ENCODE measurements at regions not wholly inside any gene's neighbourhood (a gene's known extent, or its start where the extent isn't known, plus 50 kb on each side); places are given as distances from the start of the nearest gene placed in this dataset.

DNA sequence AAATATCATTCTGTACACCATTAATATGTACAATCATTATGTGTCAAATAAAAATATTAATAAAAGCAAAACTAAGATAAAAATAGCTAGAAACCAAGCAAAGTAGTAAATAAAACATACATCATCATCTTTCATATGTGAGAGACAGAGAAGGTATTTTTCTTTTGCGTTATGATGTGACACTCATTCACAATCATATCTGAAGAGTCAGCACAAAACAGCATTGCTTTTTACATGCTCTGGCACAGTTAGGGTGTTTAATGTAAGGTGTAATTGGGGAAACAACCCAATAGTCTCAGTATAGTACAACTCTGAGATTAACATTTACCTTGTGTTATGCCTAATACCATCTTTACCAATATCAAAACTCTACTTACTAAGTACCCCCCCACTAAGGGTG lies 376.6 kb downstream of the TMA16 start:
- DNase-seq (ENCODE audit: low read depth in 2 of 2) = no peak

DNA sequence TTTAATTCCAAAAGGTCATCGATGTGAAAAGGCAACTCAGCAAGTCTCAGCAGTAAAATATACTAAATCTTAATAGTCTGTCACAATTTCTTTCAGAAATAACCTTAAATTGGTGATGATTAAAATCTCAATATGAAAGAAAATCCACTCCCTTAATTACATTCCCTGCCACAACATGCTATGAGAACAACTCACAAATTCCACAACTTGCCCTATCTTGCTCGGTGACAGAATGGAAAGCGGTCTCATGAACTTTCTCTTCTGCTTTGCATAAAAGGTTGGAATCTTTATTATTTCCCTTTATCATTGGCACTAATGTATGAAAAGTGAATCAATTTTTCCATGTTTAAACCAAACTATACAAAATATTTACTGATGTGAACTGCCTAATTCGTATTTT lies 380.8 kb downstream of the TMA16 start:
- no peak for DNase-seq (ENCODE audit: low read depth in 2 of 2)

DNA sequence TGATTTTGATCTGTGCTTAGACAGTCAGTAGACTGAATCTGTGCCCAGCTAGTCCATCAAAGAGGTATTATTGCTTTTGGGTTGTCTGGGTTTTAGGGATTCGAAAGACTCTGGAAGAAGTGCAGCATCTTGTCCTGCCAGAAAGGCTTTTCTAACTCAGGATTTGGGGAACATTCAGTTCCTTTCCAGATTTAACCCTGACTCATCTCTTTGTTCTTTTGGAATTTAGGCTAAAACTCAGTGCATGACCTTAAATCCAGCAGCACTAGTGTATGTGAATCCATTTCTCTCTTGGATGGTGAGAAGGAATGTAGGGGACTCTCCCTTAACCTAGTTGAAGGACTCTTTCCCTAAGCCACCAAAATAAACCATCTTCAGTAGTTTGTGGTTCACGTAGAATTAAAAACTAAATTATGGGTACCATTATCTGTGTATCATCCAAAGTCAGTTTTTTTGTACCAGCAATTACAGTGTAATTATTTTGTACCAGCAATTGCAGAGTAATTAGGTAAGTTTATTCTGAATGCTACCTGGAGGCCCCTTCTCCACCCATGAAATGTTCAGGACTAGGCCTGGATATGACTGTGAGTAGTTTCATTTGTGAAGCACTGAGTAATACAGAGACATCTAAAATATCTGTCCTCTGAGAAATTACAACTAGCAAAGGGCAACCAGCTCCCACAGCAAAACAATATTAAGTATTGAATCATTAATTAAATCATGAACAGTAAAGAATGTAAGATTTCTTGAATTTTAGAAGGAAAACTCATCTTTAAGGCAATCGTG lies 384.0 kb downstream of the TMA16 start:
- DNase-seq (ENCODE audit: low read depth in 2 of 2) = no peak

DNA sequence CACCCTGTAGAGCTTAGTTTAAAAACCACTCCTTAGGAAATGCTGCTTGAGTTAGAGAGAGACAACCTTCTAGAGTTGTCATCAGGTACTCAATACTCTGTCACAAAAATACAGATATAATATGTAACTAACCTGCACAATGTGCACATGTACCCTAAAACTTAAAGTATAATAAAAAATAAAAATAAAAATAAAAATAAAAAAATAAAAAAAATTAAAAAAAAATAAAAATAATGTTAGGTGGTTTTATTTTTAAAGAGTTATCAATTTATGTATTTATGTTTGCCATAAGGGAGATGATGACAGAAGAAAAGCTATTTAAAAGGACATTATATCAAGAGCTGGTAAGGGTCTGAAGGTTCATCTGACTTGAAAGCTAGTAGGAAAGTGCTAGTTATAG lies 397.9 kb downstream of the TMA16 start:
- DNase-seq (ENCODE audit: low read depth in 2 of 2) = no peak

DNA sequence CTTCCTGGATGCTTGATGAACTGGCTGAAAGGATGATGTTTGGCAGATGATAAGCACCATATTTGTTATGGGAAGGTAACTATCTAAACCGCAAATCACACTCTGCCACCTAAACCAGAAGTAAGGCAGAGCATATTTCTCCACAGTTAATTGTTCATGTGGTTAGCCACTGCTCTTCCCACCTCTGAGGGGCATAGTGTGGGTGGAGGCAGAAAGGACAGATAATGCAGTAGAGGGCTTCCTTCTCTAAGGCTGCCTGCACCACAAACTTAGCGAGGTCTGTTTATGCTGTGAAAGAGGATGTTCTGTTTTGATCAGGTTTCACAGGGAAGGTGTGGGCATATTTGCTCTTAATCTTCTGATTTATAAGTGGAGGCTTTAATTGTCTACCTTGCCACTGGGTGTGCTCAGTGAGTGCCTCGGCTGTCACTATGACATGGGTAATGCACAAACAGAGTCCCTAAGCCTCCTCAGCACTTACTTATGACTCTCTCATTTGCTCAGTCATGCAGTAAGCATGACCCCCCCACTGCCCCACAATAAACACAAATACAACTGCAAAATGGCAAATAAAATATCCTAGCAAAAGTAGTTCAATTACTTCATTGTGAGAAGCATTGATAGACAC lies 401.0 kb downstream of the TMA16 start:
- DNase-seq (ENCODE audit: low read depth in 2 of 2) = peak in 1 of 2 donors; percentile 7

DNA sequence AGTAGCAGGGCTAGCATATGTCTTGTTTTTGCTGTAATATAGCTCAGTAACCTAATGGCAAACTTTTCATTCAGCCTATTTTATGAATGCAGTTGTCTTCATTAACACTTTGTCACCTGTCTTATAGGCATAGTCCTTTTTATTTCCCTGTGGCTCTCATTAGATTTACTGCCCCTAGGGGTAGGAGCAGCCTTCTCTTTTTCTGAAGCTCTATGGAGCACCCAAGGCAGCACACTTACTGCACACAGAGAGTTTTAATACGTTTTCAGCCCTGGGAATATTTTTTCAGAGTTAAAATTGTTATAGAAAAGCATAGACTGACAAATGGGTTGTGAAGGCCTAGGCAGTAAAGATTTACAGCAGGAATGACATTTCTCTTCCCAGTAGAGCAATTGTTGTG lies 406.8 kb downstream of the TMA16 start:
- no peak for DNase-seq (ENCODE audit: low read depth in 2 of 2)

DNA sequence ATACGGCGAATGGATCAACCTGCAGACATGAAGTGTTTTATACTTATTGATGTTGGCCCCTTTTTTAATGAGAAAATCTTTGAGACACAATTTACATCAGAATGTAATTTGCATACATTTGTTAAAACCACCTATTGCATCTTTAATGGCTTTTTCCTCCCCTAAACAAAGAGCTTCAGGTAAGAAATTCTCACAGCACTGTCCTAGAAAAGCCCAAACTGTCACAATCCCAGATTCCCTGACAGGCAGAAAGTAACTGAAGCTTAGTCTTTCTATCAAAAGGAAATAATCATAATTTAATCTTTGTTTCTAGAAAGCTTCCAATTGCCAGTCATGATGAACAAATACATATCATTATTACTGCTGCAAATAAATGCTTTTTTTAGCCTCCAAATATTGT lies 407.9 kb downstream of the TMA16 start:
- no peak for DNase-seq (ENCODE audit: low read depth in 2 of 2)

DNA sequence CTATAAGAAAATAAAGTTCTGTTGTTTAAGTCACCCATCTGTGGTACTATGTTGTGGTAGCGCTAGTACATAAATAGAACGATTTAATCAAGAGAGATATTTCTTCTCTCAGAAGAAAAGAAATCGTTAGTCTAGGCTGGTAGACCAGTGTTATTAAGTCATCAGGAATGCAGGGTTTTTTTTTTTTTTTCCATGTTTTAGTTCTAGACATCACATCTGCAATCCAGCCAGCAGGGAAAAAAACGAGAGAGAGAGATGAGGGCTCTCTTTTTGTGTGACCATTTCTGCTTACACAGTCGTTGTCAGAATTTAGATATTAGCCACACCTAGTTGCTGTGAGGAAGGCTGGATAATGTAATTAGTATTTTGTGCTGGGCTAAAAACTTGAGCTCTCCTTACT lies 417.4 kb downstream of the TMA16 start:
- DNase-seq (ENCODE audit: low read depth in 2 of 2) = no peak

DNA sequence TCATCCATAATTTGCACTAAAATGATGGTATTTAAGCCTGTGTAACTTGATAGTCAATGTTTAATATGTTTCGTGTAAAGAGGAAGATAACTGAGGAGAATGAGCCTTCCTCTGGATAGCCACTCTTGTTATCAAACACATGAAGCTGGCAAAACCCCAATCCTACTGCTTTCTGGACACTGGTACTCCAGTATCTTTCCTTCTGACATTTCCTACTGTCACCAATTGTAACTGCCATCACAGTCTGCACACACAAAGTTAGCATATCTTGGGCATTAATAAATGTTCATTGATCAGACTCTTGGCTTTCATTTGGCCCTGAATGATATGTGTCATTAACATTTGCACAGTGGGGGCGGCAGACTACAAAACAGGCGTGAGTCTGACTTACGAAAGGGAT lies 419.1 kb downstream of the TMA16 start:
- no peak for DNase-seq (ENCODE audit: low read depth in 2 of 2)

DNA sequence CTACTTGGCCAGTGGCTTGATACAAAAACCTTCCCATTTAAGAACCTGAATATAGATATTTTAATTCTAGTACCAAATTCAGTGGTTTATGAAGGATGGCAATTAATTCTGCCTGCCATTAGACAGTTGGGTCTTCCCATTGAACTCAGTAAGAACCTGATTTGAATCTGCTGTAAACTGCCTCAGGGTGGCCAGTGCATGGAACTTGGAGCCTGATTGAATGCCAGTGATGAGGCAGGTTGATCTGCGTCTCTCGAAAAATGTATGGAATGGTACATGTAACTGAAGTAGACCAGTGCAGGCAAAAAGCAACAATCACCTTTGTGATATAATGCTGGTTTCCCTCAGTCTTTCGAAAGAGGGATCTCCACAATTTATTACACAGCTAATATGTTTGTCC lies 421.4 kb downstream of the TMA16 start:
- no peak for DNase-seq (ENCODE audit: low read depth in 2 of 2)

DNA sequence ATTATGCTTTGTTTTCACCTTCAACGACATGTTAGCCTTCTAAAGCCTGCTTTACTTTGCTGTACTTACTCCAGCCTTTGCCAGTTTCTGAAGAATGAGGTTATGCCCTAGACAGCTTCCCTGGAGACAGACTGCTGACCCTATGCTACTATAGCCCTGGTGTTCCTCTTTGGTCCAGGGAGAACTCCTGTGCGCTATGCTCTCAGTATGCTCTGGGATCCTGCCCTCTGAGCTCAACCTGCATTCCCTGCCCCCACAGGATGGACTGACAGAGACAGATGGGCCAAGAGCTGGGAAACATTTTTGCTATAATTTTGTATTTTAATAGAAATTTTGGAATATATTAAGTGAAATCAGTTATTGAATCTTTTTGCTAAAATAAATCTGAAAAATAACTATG lies 425.9 kb downstream of the TMA16 start:
- no peak for DNase-seq (ENCODE audit: low read depth in 2 of 2)

DNA sequence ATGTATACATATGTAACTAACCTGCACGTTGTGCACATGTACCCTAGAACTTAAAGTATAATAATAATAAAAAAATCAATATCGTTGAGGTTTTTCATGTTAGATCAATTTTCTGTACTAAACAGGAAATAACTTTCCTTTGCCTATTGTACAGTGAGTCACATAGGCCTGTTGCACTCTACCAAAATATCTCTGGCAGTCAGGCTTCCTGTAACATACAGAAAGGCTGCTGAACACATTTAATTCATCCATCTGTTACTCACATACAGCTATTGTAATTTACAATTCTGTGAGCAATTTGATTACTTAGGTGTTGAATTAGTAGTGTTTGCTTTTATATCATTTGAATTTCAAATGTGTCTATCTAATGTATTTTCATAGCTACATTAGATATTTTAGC lies 427.8 kb downstream of the TMA16 start:
- no peak for DNase-seq (ENCODE audit: low read depth in 2 of 2)

DNA sequence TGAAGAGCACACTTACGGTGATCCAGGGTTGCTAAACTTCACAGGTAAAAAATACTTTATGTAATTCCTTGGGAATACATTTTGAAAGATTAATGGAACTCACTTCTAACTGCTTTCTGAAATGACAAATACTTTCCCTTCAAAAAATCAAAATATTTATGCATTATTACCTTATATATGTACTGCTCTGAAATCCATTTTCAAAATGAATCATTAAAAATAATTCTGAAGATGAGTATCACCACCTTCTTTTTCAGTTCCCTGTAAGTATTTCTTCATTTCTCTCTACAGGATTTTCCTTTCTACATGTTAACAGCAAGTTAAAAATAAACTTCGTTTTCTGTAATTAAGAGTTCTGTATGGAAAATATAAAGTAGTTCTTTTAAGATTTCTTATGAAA lies 428.6 kb downstream of the TMA16 start:
- DNase-seq (ENCODE audit: low read depth in 2 of 2) = no peak

DNA sequence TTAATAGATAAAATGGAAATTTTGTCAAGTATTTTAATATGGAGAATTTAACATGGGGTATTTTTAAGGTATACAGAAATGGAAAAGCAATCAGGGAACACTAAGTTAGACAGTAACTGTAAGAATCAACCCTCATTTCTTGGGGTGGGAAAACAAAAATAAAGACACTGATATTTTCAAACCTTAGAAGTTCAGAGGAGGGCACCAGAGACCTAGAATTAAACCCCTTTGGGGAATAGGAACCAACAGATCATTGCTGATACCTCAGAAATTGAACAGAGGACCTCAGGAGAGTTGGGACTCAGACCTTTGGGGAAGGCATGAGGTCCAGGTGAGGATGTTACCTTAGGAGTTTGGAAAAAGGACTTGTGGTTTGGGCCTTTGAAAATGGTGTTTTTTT lies 435.6 kb downstream of the TMA16 start:
- DNase-seq (ENCODE audit: low read depth in 2 of 2) = no peak

DNA sequence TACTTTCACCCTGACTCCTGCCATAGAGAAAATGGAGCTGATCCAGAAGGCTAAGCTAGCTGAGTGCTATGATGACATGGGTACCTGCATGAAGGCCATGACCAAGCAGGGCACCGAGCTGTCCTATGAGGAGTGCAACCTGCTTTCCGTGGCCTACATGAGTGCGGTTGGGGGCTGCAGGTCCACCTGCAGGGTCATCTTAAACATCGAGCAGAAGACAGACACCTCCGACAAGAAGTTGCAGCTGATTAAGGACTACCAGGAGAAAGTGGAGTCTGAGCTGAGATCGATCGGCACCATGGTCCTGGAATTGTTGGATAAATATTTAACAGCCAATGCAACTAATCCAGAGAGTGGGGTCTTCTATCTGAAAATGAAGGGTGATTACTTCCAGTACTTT lies 438.0 kb downstream of the TMA16 start:
- no peak for DNase-seq (ENCODE audit: low read depth in 2 of 2)

DNA sequence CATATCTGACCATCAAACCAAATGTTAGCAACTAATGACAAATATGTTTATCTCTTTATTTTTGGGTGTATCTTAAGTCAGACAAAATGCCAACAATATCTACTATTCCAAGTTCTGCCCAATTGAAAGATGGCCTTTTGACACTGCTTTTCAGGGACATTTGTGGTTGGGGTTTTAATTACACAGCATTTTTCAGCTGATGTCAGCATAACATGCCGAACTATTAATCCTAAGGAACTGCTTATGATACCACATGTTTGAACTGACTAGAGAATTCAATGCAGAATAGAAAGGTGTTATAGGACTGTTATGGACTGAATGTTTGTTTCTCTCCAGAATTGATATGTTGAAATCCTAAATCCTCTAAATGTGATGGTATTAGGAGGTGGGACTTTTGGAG lies 445.1 kb downstream of the TMA16 start:
- no peak for DNase-seq (ENCODE audit: low read depth in 2 of 2)

DNA sequence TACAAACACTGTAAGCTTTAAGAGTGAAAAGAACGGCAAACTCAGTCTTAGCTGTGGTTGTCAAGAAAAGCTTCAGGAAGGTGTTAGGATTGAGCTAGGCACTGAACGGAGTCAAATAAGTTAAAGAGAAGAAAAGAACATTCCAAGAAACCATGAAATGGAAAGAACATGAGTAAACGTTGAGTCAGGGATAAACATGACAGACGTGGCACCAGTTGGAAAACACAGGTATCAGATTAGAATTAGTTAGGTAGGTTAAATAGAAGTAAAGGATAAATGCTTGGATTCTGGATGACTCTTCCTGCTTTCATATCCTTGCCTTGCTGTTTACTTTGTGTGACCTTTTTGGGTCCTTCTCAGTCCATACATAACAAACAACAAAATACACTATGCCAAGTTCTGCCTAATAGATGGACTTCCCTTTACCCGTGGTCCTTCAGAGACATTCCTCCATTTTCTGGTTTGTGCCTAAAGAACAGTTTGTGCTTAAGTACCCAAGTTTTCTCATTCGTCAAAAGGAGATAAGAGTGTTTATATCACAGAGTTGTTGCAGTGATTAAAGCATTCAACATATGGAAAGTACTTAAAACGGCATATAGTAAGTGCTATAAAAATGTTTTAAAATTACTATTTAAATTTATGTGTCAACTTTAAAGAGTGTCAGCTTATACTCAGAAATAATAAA lies 446.9 kb downstream of the TMA16 start:
- no peak for DNase-seq (ENCODE audit: low read depth in 2 of 2)

DNA sequence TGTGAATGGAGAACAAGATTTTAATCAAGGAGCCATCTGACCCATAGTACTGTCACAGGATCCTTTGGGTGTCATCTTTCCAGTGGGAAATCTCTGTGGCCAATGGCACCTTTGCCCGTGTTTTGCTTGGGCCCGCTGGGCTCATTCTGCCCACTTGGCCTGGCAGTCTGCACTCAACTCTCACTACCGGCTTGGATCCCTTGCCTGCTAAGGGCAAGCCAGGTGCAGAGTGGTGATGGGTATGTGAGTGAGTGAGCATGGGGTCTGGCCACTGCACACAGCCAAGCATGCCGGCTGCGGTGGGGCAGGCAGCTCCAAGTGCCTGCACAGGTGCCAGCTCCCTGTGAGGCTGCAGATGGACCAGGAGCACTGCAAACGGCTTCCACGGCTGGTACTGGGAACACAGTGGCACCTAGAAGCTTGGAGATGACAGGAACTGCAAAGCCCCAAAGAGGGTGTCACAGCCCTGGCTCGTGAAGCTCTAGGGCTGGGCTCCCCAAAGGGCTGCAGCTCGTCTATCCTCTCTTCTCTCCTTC lies 454.5 kb downstream of the TMA16 start:
- no peak for DNase-seq (ENCODE audit: low read depth in 2 of 2)

DNA sequence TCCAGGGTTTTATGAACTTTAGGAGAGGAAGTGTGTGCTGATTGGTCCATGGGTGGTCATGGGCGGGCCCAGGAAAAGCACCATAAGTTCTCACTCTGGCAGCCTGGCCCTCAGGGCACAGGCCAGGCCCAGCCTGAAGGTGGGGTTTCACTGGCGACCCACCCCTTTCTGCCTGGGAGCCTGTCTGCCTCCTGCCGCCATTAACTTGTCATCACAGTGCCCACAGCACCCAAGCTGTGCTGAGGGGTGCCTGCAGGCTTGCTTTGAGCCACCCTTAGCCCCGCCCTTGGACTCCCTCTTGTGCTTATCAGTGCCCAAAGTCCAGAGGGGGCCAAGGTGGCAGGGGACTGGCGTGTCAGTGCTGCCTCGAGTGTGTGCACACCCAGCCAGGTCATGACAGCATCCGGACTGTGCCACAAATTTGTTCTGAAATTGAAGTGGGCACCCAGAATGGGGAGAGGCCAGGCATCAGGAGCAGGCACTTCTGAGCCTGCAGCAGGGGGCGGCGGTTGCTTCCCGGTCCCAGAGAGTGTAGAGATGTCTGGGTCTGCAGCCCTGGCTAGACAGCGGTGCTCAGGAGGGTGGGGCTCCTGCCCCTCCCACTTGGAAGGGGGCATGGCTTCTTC lies 455.6 kb downstream of the TMA16 start:
- no peak for DNase-seq (ENCODE audit: low read depth in 2 of 2)

DNA sequence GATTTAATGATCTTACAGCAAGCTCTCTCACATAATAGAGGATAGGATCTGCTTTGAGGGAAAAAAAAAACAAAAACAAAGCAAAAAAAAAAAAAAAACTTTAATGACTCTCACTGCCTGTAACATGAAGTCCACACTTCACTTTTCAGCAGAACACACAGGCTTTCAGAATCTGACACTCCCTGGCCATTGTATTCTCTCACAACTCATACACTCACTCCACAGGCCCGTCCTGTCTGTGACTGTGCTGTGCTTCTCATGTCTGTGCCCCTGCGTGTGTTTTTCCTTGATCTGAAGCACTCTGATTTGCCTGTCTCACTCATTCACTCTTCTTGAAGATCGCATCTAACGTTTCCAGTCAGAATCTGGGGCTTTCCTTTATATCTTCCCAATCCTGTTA lies 460.8 kb downstream of the TMA16 start:
- no peak for DNase-seq (ENCODE audit: low read depth in 2 of 2)

DNA sequence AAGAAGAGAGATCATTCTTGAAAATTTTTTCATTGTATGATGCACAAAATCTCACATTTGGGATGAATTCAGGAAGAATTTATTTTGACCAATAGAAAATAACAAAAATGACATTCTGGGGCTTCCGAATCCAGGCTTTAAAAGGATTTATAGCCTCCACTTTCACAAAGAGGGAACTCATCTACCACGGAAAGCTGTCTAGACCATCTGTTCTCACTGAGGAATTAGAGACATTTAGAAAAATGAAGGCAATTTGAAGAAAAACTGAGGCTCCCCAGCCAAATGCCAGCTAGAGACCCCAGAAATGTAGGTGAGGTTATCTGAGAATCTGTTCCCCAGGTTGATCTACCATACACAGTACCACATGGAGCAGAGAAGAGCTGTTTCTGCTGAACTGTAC lies 464.3 kb downstream of the TMA16 start:
- DNase-seq (ENCODE audit: low read depth in 2 of 2) = no peak

DNA sequence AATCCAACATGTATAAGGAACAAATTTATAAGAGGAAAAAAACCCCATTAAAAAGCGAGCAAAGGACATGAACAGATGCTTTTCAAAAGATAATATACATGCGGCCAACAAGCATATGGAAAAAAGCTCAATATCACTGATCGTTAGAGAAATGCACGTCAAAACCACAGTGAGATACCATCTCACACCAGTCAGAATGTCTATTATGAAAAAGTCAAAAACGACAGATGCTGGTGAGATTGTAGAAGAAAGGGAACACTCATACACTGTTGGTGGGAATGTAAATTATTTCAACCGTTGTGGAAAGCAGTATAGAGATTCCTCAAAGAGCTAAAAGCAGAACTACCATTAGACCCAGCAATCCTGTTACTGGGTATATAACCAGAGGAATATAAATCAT lies 465.4 kb downstream of the TMA16 start:
- no peak for DNase-seq (ENCODE audit: low read depth in 2 of 2)

DNA sequence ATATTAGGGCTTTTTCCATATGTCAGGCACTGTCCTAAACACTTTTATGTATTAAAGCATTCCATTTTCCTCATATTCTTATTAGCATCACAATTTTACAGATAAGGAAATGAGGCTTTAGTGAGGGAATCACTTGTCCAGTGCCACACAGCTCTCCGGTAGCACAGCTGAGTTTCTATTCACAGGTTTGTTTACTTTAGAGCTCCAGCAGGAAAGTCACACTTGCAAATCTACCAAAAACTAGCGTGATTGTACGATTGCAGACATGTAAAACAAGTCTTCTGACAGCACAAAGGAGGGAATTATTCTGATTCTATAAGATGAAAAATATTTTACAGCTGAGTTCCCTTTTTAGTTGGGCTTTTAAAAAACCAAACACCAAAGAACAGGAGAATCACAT lies 472.1 kb downstream of the TMA16 start:
- DNase-seq (ENCODE audit: low read depth in 2 of 2) = no peak
